RWPE1 (cell line): ENCODE measurements at regions not wholly inside any gene's neighbourhood (a gene's known extent, or its start where the extent isn't known, plus 50 kb on each side); places are given as distances from the start of the nearest gene placed in this dataset.

Experiments used
- CTCF ChIA-PET: fragments of 350-600 bp; sonication (Branson Sonifier 250); formaldehyde crosslinking; extraction: SDS; loops from one replicate; lab custom pipeline; 2021; lab: Yijun Ruan, JAX
- POLR2A ChIA-PET: fragments of 400-600 bp; formaldehyde crosslinking; extraction: SDS; loops from one replicate; lab custom pipeline; 2020; ENCODE audit warnings: antibody characterized with exemption; ENCODE audit not compliant: low non-redundant PET; lab: Yijun Ruan, JAX
- DNase-seq: peaks from one replicate; pipeline ENCODE4 v3.0.0; 2012; ENCODE audit warnings: low spot score
- H3K27ac ChIP-seq: fragments of 450-650 bp; 2 replicates; pipeline ENCODE4 v1.5.1; 2017
- TF ChIP-seq, protein P1 (sequence below): fragments of 450-650 bp; conservative IDR thresholded peaks from 2 replicates; pipeline ENCODE4 v1.5.1; 2017; ENCODE audit warnings: low read depth, mild to moderate bottlenecking

GRCh38 chr5:165695796-165696195, 2190.4 kb downstream of the MAT2B start:
- TF ChIP-seq, protein P1, sequence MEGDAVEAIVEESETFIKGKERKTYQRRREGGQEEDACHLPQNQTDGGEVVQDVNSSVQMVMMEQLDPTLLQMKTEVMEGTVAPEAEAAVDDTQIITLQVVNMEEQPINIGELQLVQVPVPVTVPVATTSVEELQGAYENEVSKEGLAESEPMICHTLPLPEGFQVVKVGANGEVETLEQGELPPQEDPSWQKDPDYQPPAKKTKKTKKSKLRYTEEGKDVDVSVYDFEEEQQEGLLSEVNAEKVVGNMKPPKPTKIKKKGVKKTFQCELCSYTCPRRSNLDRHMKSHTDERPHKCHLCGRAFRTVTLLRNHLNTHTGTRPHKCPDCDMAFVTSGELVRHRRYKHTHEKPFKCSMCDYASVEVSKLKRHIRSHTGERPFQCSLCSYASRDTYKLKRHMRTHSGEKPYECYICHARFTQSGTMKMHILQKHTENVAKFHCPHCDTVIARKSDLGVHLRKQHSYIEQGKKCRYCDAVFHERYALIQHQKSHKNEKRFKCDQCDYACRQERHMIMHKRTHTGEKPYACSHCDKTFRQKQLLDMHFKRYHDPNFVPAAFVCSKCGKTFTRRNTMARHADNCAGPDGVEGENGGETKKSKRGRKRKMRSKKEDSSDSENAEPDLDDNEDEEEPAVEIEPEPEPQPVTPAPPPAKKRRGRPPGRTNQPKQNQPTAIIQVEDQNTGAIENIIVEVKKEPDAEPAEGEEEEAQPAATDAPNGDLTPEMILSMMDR: no peak
- no peak overlapping the region for H3K27ac ChIP-seq
- DNase-seq: no peak
- CTCF ChIA-PET: no interaction called here
- POLR2A ChIA-PET: no interaction called here

- H3K27ac ChIP-seq: no peak overlapping the region
- no peak for DNase-seq
- CTCF ChIA-PET: interaction anchor here (0.5 to 0.7 kb wide), 2 partner anchors 60 to 1377 kb away, joined by 3 to 4 read pairs; no protein-coding TSS in a partner anchor
- POLR2A ChIA-PET: no interaction called here
- TF ChIP-seq, protein P1: no peak
Measured at GRCh38 chr5:165705960-165706359, 2200.5 kb downstream of the MAT2B start.

DNA sequence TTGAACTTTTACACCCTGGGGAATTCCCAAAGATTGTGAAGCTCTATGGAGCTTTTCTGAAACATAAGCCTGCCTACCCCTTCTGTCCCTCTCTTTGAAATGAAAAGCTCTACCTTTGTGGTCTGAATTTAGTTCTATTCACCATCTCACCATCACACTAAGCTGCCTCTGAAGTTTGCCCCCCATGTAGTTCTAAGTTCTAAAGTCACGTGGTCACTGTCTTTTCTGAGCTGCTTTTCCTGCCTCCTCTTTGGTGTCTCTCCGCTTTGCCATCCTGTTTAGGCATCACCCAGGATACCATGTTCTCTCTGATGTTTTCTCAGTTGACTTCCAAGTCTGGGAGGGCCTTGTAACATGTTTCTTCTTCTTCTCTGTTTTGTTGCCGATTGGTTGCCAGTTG, 2206.6 kb downstream of the MAT2B start:
- POLR2A ChIA-PET: no interaction called here
- no peak overlapping the region for H3K27ac ChIP-seq
- DNase-seq: no peak
- CTCF ChIA-PET: no interaction called here
- TF ChIP-seq, protein P1: no peak

GRCh38 chr5:165714598-165714997, 2209.2 kb downstream of the MAT2B start:
- no peak overlapping the region for H3K27ac ChIP-seq
- ChIA-PET CTCF (no interaction called here), POLR2A (no interaction called here)
- no peak for DNase-seq
- TF ChIP-seq, protein P1: no peak

GRCh38 chr5:165720901-165721300, 2215.5 kb downstream of the MAT2B start:
- TF ChIP-seq, protein P1: no peak
- no peak overlapping the region for H3K27ac ChIP-seq
- ChIA-PET POLR2A (no interaction called here), CTCF (no interaction called here)
- no peak for DNase-seq

- TF ChIP-seq, protein P1: no peak
- CTCF ChIA-PET: no interaction called here
- H3K27ac ChIP-seq: no peak overlapping the region
- POLR2A ChIA-PET: no interaction called here
- DNase-seq: no peak
Measured at GRCh38 chr5:165722401-165722800, 2217.0 kb downstream of the MAT2B start.
